A549 (cell line): ENCODE measurements at regions not wholly inside any gene's neighbourhood (a gene's known extent, or its start where the extent isn't known, plus 50 kb on each side); places are given as distances from the start of the nearest gene placed in this dataset.

Source experiments
- ATAC-seq, 2 experiments: fragments of 200-7000 bp in 1 of 2; fragments of >200 bp in 1 of 2; cut with Nextera tagmentation in 1 of 2; cut with Tn5 transposase in 1 of 2; 3 replicates each; pipeline versions ENCODE4 v1.8.0 to v1.9.1; 2018 to 2020; ENCODE audit warnings: mild to moderate bottlenecking in 1 of 2, moderate library complexity in 1 of 2
- CTCF ChIA-PET: fragments of 300-600 bp; sonication (Branson Sonifier 250); formaldehyde crosslinking; extraction: SDS; loops from one replicate; lab custom pipeline; 2021; ENCODE audit warnings: antibody characterized with exemption, inconsistent platforms; lab: Yijun Ruan, JAX
- POLR2A ChIA-PET: fragments of 350-600 bp; formaldehyde crosslinking; extraction: SDS; loops from one replicate; lab custom pipeline; 2021; ENCODE audit warnings: antibody characterized with exemption, inconsistent platforms; lab: Yijun Ruan, JAX
- DNase-seq, 2 experiments: peaks; one replicate each; pipeline versions ENCODE4 v3.0.0 to v3.0.0-alpha.2; 2011 to 2016; ENCODE audit warnings: low read depth in 1 of 2, low spot score in 1 of 2
- FAIRE-seq: peaks from 2 replicates; lab custom pipeline; 2011; peaks lifted over from hg19 to GRCh38; lab: Jason Lieb, UNC
- H3K27ac ChIP-seq, 2 experiments: fragments of >200 bp; sonication (Bioruptor Twin); formaldehyde crosslinking; 3 replicates each; pipeline ENCODE4 v1.5.1; 2016 to 2017
- H3K4me1 ChIP-seq: fragments of >200 bp; sonication (Bioruptor Twin); formaldehyde crosslinking; 3 replicates; pipeline ENCODE4 v1.6.1; 2016
- H3K4me2 ChIP-seq: fragments of >200 bp; sonication (Bioruptor Twin); formaldehyde crosslinking; 3 replicates; pipeline ENCODE4 v1.6.1; 2016
- H3K4me3 ChIP-seq: fragments of >200 bp; sonication (Bioruptor Twin); formaldehyde crosslinking; 3 replicates; pipeline ENCODE4 v1.5.1; 2016
- H3K9me3 ChIP-seq: fragments of >200 bp; sonication (Bioruptor Twin); formaldehyde crosslinking; 3 replicates; pipeline ENCODE4 v1.6.1; 2016
- BCL3 ChIP-seq: fragments of >200 bp; sonication (Bioruptor Twin); formaldehyde crosslinking; IDR thresholded peaks from 3 replicates; pipeline ENCODE4 v1.6.1; 2016
- BHLHE40 ChIP-seq: IDR thresholded peaks from 2 replicates; pipeline ENCODE4 v1.6.1; 2012; ENCODE audit warnings: low read depth, low read length, inconsistent platforms
- CBX8 ChIP-seq: fragments of 200-600 bp; sonication (generic); IDR thresholded peaks from 2 replicates; pipeline ENCODE4 v1.6.1; 2016
- CHD2 ChIP-seq: fragments of 150-350 bp; IDR thresholded peaks from 2 replicates; pipeline ENCODE4 v1.6.1; 2014; ENCODE audit warnings: low read length; ENCODE audit not compliant: partially characterized antibody
- CHD4 ChIP-seq: fragments of 200-600 bp; sonication (generic); IDR thresholded peaks from 2 replicates; pipeline ENCODE4 v1.6.1; 2016; ENCODE audit warnings: antibody characterized with exemption, mild to moderate bottlenecking, borderline replicate concordance
- E2F6 ChIP-seq: IDR thresholded peaks from 2 replicates; pipeline ENCODE4 v1.6.1; 2012; ENCODE audit warnings: low read depth, borderline replicate concordance
- EHF ChIP-seq: fragments of 250-450 bp; sonication (Bioruptor Pico); IDR thresholded peaks from 2 replicates; pipeline ENCODE4 v1.5.0; 2020; ENCODE audit warnings: mild to moderate bottlenecking
- EP300 ChIP-seq, 2 experiments: fragments of >200 bp; sonication (Bioruptor Twin); formaldehyde crosslinking; IDR thresholded peaks; 2 replicates in 1 of 2; 3 replicates in 1 of 2; pipeline ENCODE4 v1.6.1; 2016 to 2017
- ESRRA ChIP-seq: fragments of 150-350 bp; IDR thresholded peaks from 2 replicates; pipeline ENCODE4 v1.6.1; 2014; ENCODE audit warnings: mild to moderate bottlenecking, low read length, borderline replicate concordance
- FOSL2 ChIP-seq, 2 experiments: fragments of 450-650 bp in 1 of 2; fragments of >200 bp in 1 of 2; sonication (Bioruptor Twin) in 1 of 2; formaldehyde crosslinking; IDR thresholded peaks; 2 replicates each; pipeline versions ENCODE4 v1.5.0 to v1.6.1; 2016 to 2020; ENCODE audit warnings: mild to moderate bottlenecking in 1 of 2, moderate library complexity in 1 of 2
- GATA3 ChIP-seq: IDR thresholded peaks from 2 replicates; pipeline ENCODE4 v1.6.1; 2012; ENCODE audit warnings: borderline replicate concordance
- HEYL ChIP-seq: fragments of 250-450 bp; sonication (Bioruptor Pico); IDR thresholded peaks from 2 replicates; pipeline ENCODE4 v1.8.0; 2021; ENCODE audit warnings: mild to moderate bottlenecking, moderate library complexity
- HMGXB4 ChIP-seq: fragments of 250-450 bp; sonication (Bioruptor Pico); IDR thresholded peaks from 2 replicates; pipeline ENCODE4 v1.5.0; 2021; ENCODE audit warnings: mild to moderate bottlenecking, moderate library complexity, borderline replicate concordance
- HOXA7 ChIP-seq: fragments of 250-450 bp; sonication (Bioruptor Pico); IDR thresholded peaks from 2 replicates; pipeline ENCODE4 v1.5.0; 2020; ENCODE audit warnings: mild to moderate bottlenecking, moderate library complexity
- HOXB13 ChIP-seq: fragments of 250-450 bp; sonication (Bioruptor Pico); IDR thresholded peaks from 2 replicates; pipeline ENCODE4 v1.5.0; 2020; ENCODE audit warnings: low read depth, mild to moderate bottlenecking, moderate library complexity
- HOXB5 ChIP-seq: fragments of 250-450 bp; sonication (Bioruptor Pico); IDR thresholded peaks from 2 replicates; pipeline ENCODE4 v1.5.0; 2020; ENCODE audit warnings: mild to moderate bottlenecking, moderate library complexity
- JUN ChIP-seq, 2 experiments: fragments of >200 bp; sonication (Bioruptor Twin); formaldehyde crosslinking; IDR thresholded peaks; 2 replicates in 1 of 2; 3 replicates in 1 of 2; pipeline ENCODE4 v1.6.1; 2016 to 2017
- KDM1A ChIP-seq: fragments of 200-600 bp; sonication (generic); IDR thresholded peaks from 2 replicates; pipeline ENCODE4 v1.6.1; 2016; ENCODE audit warnings: low read depth, mild to moderate bottlenecking
- MAFK ChIP-seq: fragments of 450-650 bp; IDR thresholded peaks from 2 replicates; pipeline ENCODE4 v1.6.1; 2014; ENCODE audit not compliant: partially characterized antibody
- MYC ChIP-seq: IDR thresholded peaks from 2 replicates; pipeline ENCODE4 v1.6.1; 2012; ENCODE audit warnings: mild to moderate bottlenecking, inconsistent platforms, low read length, improper control_type of control experiment, borderline replicate concordance
- NR3C1 ChIP-seq: fragments of >200 bp; sonication (Bioruptor Twin); formaldehyde crosslinking; IDR thresholded peaks from 3 replicates; pipeline ENCODE4 v1.6.1; 2017
- PHF8 ChIP-seq: fragments of 200-600 bp; sonication (generic); IDR thresholded peaks from 2 replicates; pipeline ENCODE4 v1.6.1; 2016; ENCODE audit warnings: low read depth, mild to moderate bottlenecking, antibody characterized with exemption, moderate library complexity, borderline replicate concordance
- POLR2AphosphoS2 ChIP-seq: conservative IDR thresholded peaks from 2 replicates; pipeline ENCODE4 v1.6.1; 2012; ENCODE audit warnings: low read length, improper control_type of control experiment, inconsistent platforms
- RAD21 ChIP-seq, 2 experiments: fragments of >200 bp in 1 of 2; sonication (Bioruptor Twin) in 1 of 2; formaldehyde crosslinking in 1 of 2; IDR thresholded peaks in 1 of 2; conservative IDR thresholded peaks in 1 of 2; 2 replicates in 1 of 2; 3 replicates in 1 of 2; pipeline ENCODE4 v1.6.1; 2012 to 2018; ENCODE audit warnings: inconsistent platforms in 1 of 2
- RARB ChIP-seq: fragments of 250-450 bp; sonication (Bioruptor Pico); IDR thresholded peaks from 2 replicates; pipeline ENCODE4 v1.8.0; 2021; ENCODE audit warnings: mild to moderate bottlenecking, moderate library complexity
- RCOR1 ChIP-seq: fragments of 150-350 bp; IDR thresholded peaks from 2 replicates; pipeline ENCODE4 v1.6.1; 2014; ENCODE audit warnings: antibody characterized with exemption, low read length, low read depth
- RNF2 ChIP-seq: fragments of 200-600 bp; sonication (generic); IDR thresholded peaks from 2 replicates; pipeline ENCODE4 v1.6.1; 2016; ENCODE audit warnings: low read depth, mild to moderate bottlenecking, antibody characterized with exemption, moderate library complexity, borderline replicate concordance
- SMC3 ChIP-seq: fragments of >200 bp; sonication (Bioruptor Twin); formaldehyde crosslinking; IDR thresholded peaks from 3 replicates; pipeline ENCODE4 v1.6.1; 2018; ENCODE audit warnings: inconsistent platforms
- SREBF2 ChIP-seq: fragments of 450-650 bp; IDR thresholded peaks from 2 replicates; pipeline ENCODE4 v1.6.1; 2014; ENCODE audit warnings: mild to moderate bottlenecking, moderate library complexity
- TFCP2L1 ChIP-seq: fragments of 250-450 bp; sonication (Bioruptor Pico); IDR thresholded peaks from 2 replicates; pipeline ENCODE4 v1.5.0; 2021; ENCODE audit warnings: mild to moderate bottlenecking
- ZC3H11A ChIP-seq: fragments of 450-650 bp; IDR thresholded peaks from 2 replicates; pipeline ENCODE4 v1.6.1; 2014; ENCODE audit warnings: antibody characterized with exemption, mild to moderate bottlenecking
- ZFP36 ChIP-seq: fragments of 450-650 bp; IDR thresholded peaks from 2 replicates; pipeline ENCODE4 v1.6.1; 2014; ENCODE audit warnings: borderline replicate concordance; ENCODE audit not compliant: partially characterized antibody
- ZNF302 ChIP-seq: fragments of 250-450 bp; sonication (Bioruptor Pico); IDR thresholded peaks from 2 replicates; pipeline ENCODE4 v1.9.0; 2021; ENCODE audit warnings: inconsistent platforms, mild to moderate bottlenecking, moderate library complexity
- WGBS: methylation state at CpG from one replicate; pipeline ENCODE4 v1.1.6; 2017; ENCODE audit errors: missing lambda C conversion rate; 5-methylcytosine and 5-hydroxymethylcytosine counted together
- TF ChIP-seq, protein P1 (sequence below): fragments of >200 bp; sonication (Bioruptor Twin); formaldehyde crosslinking; IDR thresholded peaks from 3 replicates; pipeline ENCODE4 v1.5.1; 2016
- TF ChIP-seq, protein P2 (sequence below): fragments of 450-650 bp; IDR thresholded peaks from 2 replicates; pipeline ENCODE4 v1.6.1; 2014; ENCODE audit warnings: antibody characterized with exemption

- H3K4me3 ChIP-seq, result no peak overlapping the region
- ATAC-seq (peak; percentile 96 to 99), DNase-seq (peak; percentile 41 to 92), FAIRE-seq (peak; percentile 94)
- no peaks in the 10 kb centered on the region for H3K9me3 ChIP-seq
- WGBS, result 11% methylated on average over 9 of the region's 9 CpGs
- H3K27ac ChIP-seq, result peak overlapping the region; percentile 77 to 97
- H3K4me1 ChIP-seq, result peaks cover 31% of the 10 kb centered on the region
- peak overlapping the region; percentile 57 for H3K4me2 ChIP-seq
- POLR2A ChIA-PET, result interaction anchor here (0.6 to 1.1 kb wide), 4 partner anchors 35 to 477 kb away, joined by 3 to 5 read pairs (median 4); partner anchors contain the start of gene TGFBR2
- CTCF ChIA-PET, result interaction anchor here (0.6 to 1.3 kb wide), 5 partner anchors 12 to 181 kb away, joined by 3 to 4 read pairs (median 3); partner anchors contain the start of gene TGFBR2
- TF ChIP-seq NR3C1, result no peak
- TF ChIP-seq BCL3, result peak; percentile 92
- TF ChIP-seq HOXB5 (CRISPR knock-in tag), result 0 out of 2 replicates have a peak, but pooled peaks have one; percentile 47
- TF ChIP-seq ESRRA, result no peak
- TF ChIP-seq SMC3, result peak; percentile 73
- no peak for TF ChIP-seq CBX8
- TF ChIP-seq POLR2AphosphoS2, result no peak
- TF ChIP-seq, protein P1, sequence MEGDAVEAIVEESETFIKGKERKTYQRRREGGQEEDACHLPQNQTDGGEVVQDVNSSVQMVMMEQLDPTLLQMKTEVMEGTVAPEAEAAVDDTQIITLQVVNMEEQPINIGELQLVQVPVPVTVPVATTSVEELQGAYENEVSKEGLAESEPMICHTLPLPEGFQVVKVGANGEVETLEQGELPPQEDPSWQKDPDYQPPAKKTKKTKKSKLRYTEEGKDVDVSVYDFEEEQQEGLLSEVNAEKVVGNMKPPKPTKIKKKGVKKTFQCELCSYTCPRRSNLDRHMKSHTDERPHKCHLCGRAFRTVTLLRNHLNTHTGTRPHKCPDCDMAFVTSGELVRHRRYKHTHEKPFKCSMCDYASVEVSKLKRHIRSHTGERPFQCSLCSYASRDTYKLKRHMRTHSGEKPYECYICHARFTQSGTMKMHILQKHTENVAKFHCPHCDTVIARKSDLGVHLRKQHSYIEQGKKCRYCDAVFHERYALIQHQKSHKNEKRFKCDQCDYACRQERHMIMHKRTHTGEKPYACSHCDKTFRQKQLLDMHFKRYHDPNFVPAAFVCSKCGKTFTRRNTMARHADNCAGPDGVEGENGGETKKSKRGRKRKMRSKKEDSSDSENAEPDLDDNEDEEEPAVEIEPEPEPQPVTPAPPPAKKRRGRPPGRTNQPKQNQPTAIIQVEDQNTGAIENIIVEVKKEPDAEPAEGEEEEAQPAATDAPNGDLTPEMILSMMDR, result no peak
- TF ChIP-seq CHD4, result no peak
- TF ChIP-seq E2F6, result peak; percentile 41; the same call in 1 of the 2 replicates
- peak; percentile 31 for TF ChIP-seq MAFK
- TF ChIP-seq HEYL (CRISPR knock-in tag), result no peak
- TF ChIP-seq HOXA7 (CRISPR knock-in tag), result no peak
- TF ChIP-seq SREBF2, result no peak
- TF ChIP-seq JUN (IDR thresholded peaks at IDR 0.05), result peak; percentile 92 to 95; a peak in 4 of 5 replicates
- TF ChIP-seq RNF2, result no peak
- TF ChIP-seq EHF (CRISPR knock-in tag), result no peak
- TF ChIP-seq ZC3H11A, result no peak
- TF ChIP-seq GATA3, result peak; percentile 92
- no peak for TF ChIP-seq ZFP36
- TF ChIP-seq, protein P2, sequence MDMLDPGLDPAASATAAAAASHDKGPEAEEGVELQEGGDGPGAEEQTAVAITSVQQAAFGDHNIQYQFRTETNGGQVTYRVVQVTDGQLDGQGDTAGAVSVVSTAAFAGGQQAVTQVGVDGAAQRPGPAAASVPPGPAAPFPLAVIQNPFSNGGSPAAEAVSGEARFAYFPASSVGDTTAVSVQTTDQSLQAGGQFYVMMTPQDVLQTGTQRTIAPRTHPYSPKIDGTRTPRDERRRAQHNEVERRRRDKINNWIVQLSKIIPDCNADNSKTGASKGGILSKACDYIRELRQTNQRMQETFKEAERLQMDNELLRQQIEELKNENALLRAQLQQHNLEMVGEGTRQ, result no peak
- TF ChIP-seq TFCP2L1 (CRISPR knock-in tag), result no peak
- peak; percentile 22; the same call in 1 of the 2 replicates for TF ChIP-seq ZNF302 (CRISPR knock-in tag)
- TF ChIP-seq CHD2, result no peak
- TF ChIP-seq EP300 (IDR thresholded peaks at IDR 0.05), result peak; percentile 89 to 95; a peak in 4 of 5 replicates
- peak; percentile 40; the same call in 1 of the 2 replicates for TF ChIP-seq HOXB13 (CRISPR knock-in tag)
- peak; percentile 66 for TF ChIP-seq FOSL2 (IDR thresholded peaks at IDR 0.05)
- peak; percentile 82 for TF ChIP-seq FOSL2 (CRISPR knock-in tag; IDR thresholded peaks at IDR 0.05)
- peak; percentile 43 to 77; a peak in 4 of 5 replicates for TF ChIP-seq RAD21 (conservative IDR thresholded peaks at IDR 0.05 in 1 of 2, IDR thresholded peaks at IDR 0.05 in 1 of 2)
- no peak for TF ChIP-seq HMGXB4 (CRISPR knock-in tag)
- TF ChIP-seq RARB (CRISPR knock-in tag), result no peak
- no peak for TF ChIP-seq KDM1A
- no peak for TF ChIP-seq PHF8
- no peak for TF ChIP-seq BHLHE40
- TF ChIP-seq RCOR1, result no peak
- TF ChIP-seq MYC, result no peak
These were observed 94.7 kb upstream of the TGFBR2 start for GRCh38 chr3:30511524-30512251.
